Right lung (tissue), 2 donors: ENCODE measurements at regions not wholly inside any gene's neighbourhood (a gene's known extent, or its start where the extent isn't known, plus 50 kb on each side); places are given as distances from the start of the nearest gene placed in this dataset.
"Not testable (repeated sequence)": the region's sequence is repeated elsewhere in the genome, so short reads cannot be mapped to it uniquely, and the experiment has no call there.

Experiments
- DNase-seq, 2 donors: peaks; one replicate each; pipeline ENCODE4 v3.0.0-alpha.2; 2013

GRCh38 chr7:130789436-130789835, 55.4 kb upstream of the KLF14 start:
- no peak for DNase-seq

- DNase-seq: no peak
These were observed 57.7 kb upstream of the KLF14 start for GRCh38 chr7:130791746-130792145.

- DNase-seq: no peak
These were observed 60.0 kb upstream of the KLF14 start for GRCh38 chr7:130793855-130794618.

GRCh38 chr7:130794619-130794922, 60.6 kb upstream of the KLF14 start:
- no peak for DNase-seq

GRCh38 chr7:130796425-130796824, 62.4 kb upstream of the KLF14 start:
- not testable (repeated sequence) for DNase-seq

- no peak for DNase-seq
These were observed 69.1 kb upstream of the KLF14 start for GRCh38 chr7:130803127-130803526.

GRCh38 chr7:130804220-130804619, 70.2 kb upstream of the KLF14 start:
- DNase-seq: no peak

GRCh38 chr7:130812819-130813218, 78.8 kb upstream of the KLF14 start:
- DNase-seq: not testable (repeated sequence)

- no peak for DNase-seq
These were observed 80.8 kb upstream of the KLF14 start for GRCh38 chr7:130814778-130815335.

- no peak for DNase-seq
These were observed 84.0 kb upstream of the KLF14 start for GRCh38 chr7:130818056-130818455.

- DNase-seq: no peak
These were observed 87.9 kb upstream of the KLF14 start for GRCh38 chr7:130821864-130822263.

GRCh38 chr7:130822642-130823041, 88.6 kb upstream of the KLF14 start:
- DNase-seq: no peak

- DNase-seq: no peak
These were observed 89.1 kb upstream of the KLF14 start for GRCh38 chr7:130823060-130823459.

GRCh38 chr7:130825819-130826218, 91.8 kb upstream of the KLF14 start:
- no peak for DNase-seq

- no peak for DNase-seq
These were observed 95.4 kb upstream of the KLF14 start for GRCh38 chr7:130829415-130829814.

GRCh38 chr7:130831322-130831721, 97.3 kb upstream of the KLF14 start:
- DNase-seq: no peak

- DNase-seq: peak; percentile 18 to 31
These were observed 97.9 kb upstream of the KLF14 start for GRCh38 chr7:130831817-130832481.

GRCh38 chr7:130838738-130839137, 104.7 kb upstream of the KLF14 start:
- no peak for DNase-seq

- no peak for DNase-seq
These were observed 106.6 kb upstream of the KLF14 start for GRCh38 chr7:130840599-130840998.

- DNase-seq: no peak
These were observed 107.4 kb upstream of the KLF14 start for GRCh38 chr7:130841416-130841815.

- DNase-seq: no peak
These were observed 109.7 kb upstream of the KLF14 start for GRCh38 chr7:130843703-130844102.

GRCh38 chr7:130844811-130845580, 111.0 kb upstream of the KLF14 start:
- no peak for DNase-seq
